ENCODE measurements at regions not wholly inside any gene's neighbourhood (a gene's known extent, or its start where the extent isn't known, plus 50 kb on each side); places are given as distances from the start of the nearest gene placed in this dataset.

DNA sequence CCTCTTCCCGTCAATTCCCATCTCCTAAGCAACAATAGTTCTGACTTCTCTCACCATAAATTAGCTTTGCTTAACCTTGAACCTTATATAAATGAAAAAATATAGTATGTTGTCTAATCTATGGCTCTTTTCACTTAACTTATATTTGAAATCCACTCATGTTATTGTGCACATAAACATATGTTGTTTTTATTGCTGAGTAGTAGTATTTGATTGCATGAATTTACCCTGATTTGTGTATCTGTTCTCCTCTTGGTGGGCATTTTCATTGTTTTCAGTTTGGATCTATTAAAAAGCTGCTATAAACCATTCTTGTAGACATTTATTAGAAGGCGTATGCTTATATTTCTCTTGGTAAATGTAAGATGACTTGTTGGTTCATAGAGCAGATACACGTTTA, 874.3 kb upstream of the ZEB2 start (continued):
- no peak for TF ChIP-seq EZH2phosphoT487 (IDR thresholded peaks at IDR 0.05; ENCODE audit: borderline replicate concordance)
- no peak for TF ChIP-seq SIN3A (IDR thresholded peaks at IDR 0.05; ENCODE audit: low read depth)
- no peak for TF ChIP-seq ZNF274 (IDR thresholded peaks at IDR 0.05; ENCODE audit: low read depth, low read length)

DNA sequence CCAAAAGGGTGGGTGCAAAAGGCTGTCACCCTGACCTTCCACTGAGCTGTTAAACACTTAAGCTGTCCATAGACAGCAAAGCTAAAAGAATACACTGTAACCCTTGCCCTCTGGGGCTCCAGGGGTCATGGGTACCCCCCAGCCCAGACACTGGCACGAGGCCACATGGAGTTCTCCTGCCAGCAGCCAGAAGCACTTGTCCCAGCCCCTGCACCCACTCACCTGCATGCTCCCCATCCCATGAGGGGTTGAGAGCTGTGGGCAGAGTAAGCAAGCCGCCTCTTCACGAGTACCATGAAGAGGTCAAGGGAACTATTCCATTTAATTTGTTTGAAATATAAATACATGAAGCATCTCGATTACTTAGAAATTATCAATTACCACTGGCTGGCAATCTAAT, 867.1 kb upstream of the ZEB2 start:
- H3K9ac ChIP-seq (ENCODE audit: low read length): no peak overlapping the region
- no peaks in the 10 kb centered on the region for H3K9me2 ChIP-seq (ENCODE audit: insufficient read depth)
- RAD21 ChIA-PET (ENCODE audit: low non-redundant PET in 1 of 2, low total read pairs in 2 of 2, uncharacterized antibody in 2 of 2, unreplicated experiment in 2 of 2): no interaction called here
- intact Hi-C loops (cut with micrococcal nuclease): no loop called here
- H2AFZ ChIP-seq (ENCODE audit: low read depth, low read length, poor library complexity, severe bottlenecking): no peak overlapping the region
- no peaks in the 10 kb centered on the region for H3K79me2 ChIP-seq (ENCODE audit: insufficient read depth, low read length)
- CTCF ChIA-PET: no interaction called here
- no peak overlapping the region for H3K27ac ChIP-seq (ENCODE audit: low read depth, low read length)
- no TSS peak for BruUV-seq (replicated peaks)
- no peak overlapping the region for H3K4me3 ChIP-seq (replicated peaks in 1 of 2; ENCODE audit: low read depth in 1 of 2, low read length in 2 of 2)
- POLR2A ChIA-PET: no interaction called here
- no peaks in the 10 kb centered on the region for H3K27me3 ChIP-seq (ENCODE audit: insufficient read depth, low read length)
- no peaks in the 10 kb centered on the region for H4K20me1 ChIP-seq (ENCODE audit: insufficient read depth)
- no peaks in the 10 kb centered on the region for H3K36me3 ChIP-seq (ENCODE audit: control insufficient read depth in 1 of 2, insufficient read depth in 2 of 2, low read length in 2 of 2)
- no peak for TF ChIP-seq CBX3 (IDR thresholded peaks at IDR 0.05; ENCODE audit: low read depth)
- ATAC-seq: no peak
- H3K4me1 ChIP-seq (ENCODE audit: control insufficient read depth in 1 of 2, insufficient read depth in 2 of 2, low read length in 2 of 2): no peaks in the 10 kb centered on the region
- H3K9me3 ChIP-seq (ENCODE audit: control insufficient read depth in 1 of 2, insufficient read depth in 1 of 2, low read depth in 1 of 2, low read length in 2 of 2): no peaks in the 10 kb centered on the region
- H3K4me2 ChIP-seq (ENCODE audit: low read length): no peak overlapping the region
- no peak for DNase-seq (ENCODE audit: low read depth, low spot score)

DNA sequence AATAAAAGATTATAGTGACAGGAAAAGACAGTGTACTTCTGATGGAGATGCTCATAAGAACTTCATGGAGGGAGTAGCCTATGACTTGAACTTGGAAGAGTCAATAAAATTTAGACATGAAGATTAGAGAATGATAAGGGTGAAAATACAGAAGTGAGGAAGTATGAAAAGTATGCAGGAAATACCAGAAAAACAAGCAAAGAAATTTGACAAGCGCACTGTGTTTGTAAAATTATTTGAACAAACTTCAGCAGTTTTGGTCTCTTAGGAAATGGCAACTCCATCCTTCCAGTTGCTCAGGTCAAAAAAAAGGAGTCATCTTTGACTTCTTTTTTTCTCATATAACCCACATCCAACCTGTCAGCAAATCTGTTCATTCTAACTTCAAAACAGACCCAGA, 864.0 kb upstream of the ZEB2 start:
- DNase-seq (ENCODE audit: low read depth, low spot score) (no peak), ATAC-seq (no peak)
- H3K36me3 ChIP-seq (ENCODE audit: control insufficient read depth in 1 of 2, insufficient read depth in 2 of 2, low read length in 2 of 2): no peaks in the 10 kb centered on the region
- no peaks in the 10 kb centered on the region for H3K79me2 ChIP-seq (ENCODE audit: insufficient read depth, low read length)
- H3K9ac ChIP-seq (ENCODE audit: low read length): no peak overlapping the region
- H2AFZ ChIP-seq (ENCODE audit: low read depth, low read length, poor library complexity, severe bottlenecking): no peak overlapping the region
- POLR2A ChIA-PET: no interaction called here
- CTCF ChIA-PET: no interaction called here
- no peaks in the 10 kb centered on the region for H3K9me3 ChIP-seq (ENCODE audit: control insufficient read depth in 1 of 2, insufficient read depth in 1 of 2, low read depth in 1 of 2, low read length in 2 of 2)
- intact Hi-C loops (cut with micrococcal nuclease): no loop called here
- H4K20me1 ChIP-seq (ENCODE audit: insufficient read depth): no peaks in the 10 kb centered on the region
- RAD21 ChIA-PET (ENCODE audit: low non-redundant PET in 1 of 2, low total read pairs in 2 of 2, uncharacterized antibody in 2 of 2, unreplicated experiment in 2 of 2): no interaction called here
- H3K4me2 ChIP-seq (ENCODE audit: low read length): no peak overlapping the region
- peaks cover 0 to 8% of the 10 kb centered on the region in 2 experiments; a peak in 2 of 4 replicates for H3K4me1 ChIP-seq (ENCODE audit: control insufficient read depth in 1 of 2, insufficient read depth in 2 of 2, low read length in 2 of 2)
- H3K27me3 ChIP-seq (ENCODE audit: insufficient read depth, low read length): no peaks in the 10 kb centered on the region
- no peak overlapping the region for H3K27ac ChIP-seq (ENCODE audit: low read depth, low read length)
- no peak overlapping the region for H3K4me3 ChIP-seq (replicated peaks in 1 of 2; ENCODE audit: low read depth in 1 of 2, low read length in 2 of 2)
- no TSS peak for BruUV-seq (replicated peaks)
- H3K9me2 ChIP-seq (ENCODE audit: insufficient read depth): no peaks in the 10 kb centered on the region; the same call in 1 of the 2 replicates
- TF ChIP-seq CEBPB (IDR thresholded peaks at IDR 0.05; ENCODE audit: low read depth): no peak
- TF ChIP-seq CBX3 (IDR thresholded peaks at IDR 0.05; ENCODE audit: low read depth): no peak
- TF ChIP-seq, protein P1, sequence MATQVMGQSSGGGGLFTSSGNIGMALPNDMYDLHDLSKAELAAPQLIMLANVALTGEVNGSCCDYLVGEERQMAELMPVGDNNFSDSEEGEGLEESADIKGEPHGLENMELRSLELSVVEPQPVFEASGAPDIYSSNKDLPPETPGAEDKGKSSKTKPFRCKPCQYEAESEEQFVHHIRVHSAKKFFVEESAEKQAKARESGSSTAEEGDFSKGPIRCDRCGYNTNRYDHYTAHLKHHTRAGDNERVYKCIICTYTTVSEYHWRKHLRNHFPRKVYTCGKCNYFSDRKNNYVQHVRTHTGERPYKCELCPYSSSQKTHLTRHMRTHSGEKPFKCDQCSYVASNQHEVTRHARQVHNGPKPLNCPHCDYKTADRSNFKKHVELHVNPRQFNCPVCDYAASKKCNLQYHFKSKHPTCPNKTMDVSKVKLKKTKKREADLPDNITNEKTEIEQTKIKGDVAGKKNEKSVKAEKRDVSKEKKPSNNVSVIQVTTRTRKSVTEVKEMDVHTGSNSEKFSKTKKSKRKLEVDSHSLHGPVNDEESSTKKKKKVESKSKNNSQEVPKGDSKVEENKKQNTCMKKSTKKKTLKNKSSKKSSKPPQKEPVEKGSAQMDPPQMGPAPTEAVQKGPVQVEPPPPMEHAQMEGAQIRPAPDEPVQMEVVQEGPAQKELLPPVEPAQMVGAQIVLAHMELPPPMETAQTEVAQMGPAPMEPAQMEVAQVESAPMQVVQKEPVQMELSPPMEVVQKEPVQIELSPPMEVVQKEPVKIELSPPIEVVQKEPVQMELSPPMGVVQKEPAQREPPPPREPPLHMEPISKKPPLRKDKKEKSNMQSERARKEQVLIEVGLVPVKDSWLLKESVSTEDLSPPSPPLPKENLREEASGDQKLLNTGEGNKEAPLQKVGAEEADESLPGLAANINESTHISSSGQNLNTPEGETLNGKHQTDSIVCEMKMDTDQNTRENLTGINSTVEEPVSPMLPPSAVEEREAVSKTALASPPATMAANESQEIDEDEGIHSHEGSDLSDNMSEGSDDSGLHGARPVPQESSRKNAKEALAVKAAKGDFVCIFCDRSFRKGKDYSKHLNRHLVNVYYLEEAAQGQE (IDR thresholded peaks at IDR 0.05; ENCODE audit: low read depth): no peak
- TF ChIP-seq ELF1 (IDR thresholded peaks at IDR 0.05; ENCODE audit: borderline replicate concordance, low read depth): no peak
- TF ChIP-seq SRF (IDR thresholded peaks at IDR 0.05; ENCODE audit: low read depth): no peak
- TF ChIP-seq ATF3 (IDR thresholded peaks at IDR 0.05): no peak
- TF ChIP-seq RAD21 (IDR thresholded peaks at IDR 0.05; ENCODE audit: low read depth): no peak
- TF ChIP-seq EZH2 (IDR thresholded peaks at IDR 0.05): no peak
- no peak for TF ChIP-seq EZH2phosphoT487 (IDR thresholded peaks at IDR 0.05; ENCODE audit: borderline replicate concordance)
- TF ChIP-seq TCF7L2 (IDR thresholded peaks at IDR 0.05; ENCODE audit: borderline replicate concordance, extremely low read depth, insufficient read depth, insufficient read length): no peak
- no peak for TF ChIP-seq POLR2AphosphoS5 (IDR thresholded peaks at IDR 0.05; ENCODE audit: low read depth, low read length)
- no peak for TF ChIP-seq ZNF274 (IDR thresholded peaks at IDR 0.05; ENCODE audit: low read depth, low read length)
- no peak for TF ChIP-seq POLR2A (IDR thresholded peaks at IDR 0.05; ENCODE audit: borderline replicate concordance, extremely low read depth, insufficient read depth, insufficient read length)
- no peak for TF ChIP-seq JUND (IDR thresholded peaks at IDR 0.05)
